Panc1 (cell line): ENCODE measurements at regions not wholly inside any gene's neighbourhood (a gene's known extent, or its start where the extent isn't known, plus 50 kb on each side); places are given as distances from the start of the nearest gene placed in this dataset.

Experiments
- ATAC-seq: fragments of 200-7000 bp; cut with Tn5 transposase; 2 replicates; pipeline ENCODE4 v1.9.1; 2020; ENCODE audit warnings: mild to moderate bottlenecking, moderate library complexity
- BruUV-seq: library from RNA; stranded (reverse); fragments of 400-500 nt; replicated peaks from 2 replicates; lab custom pipeline; 2021; lab: Mats Ljungman, UMichigan
- CTCF ChIA-PET: fragments of 300-600 bp; sonication (Branson Sonifier 250); formaldehyde crosslinking; loops from one replicate; lab custom pipeline; 2022; ENCODE audit warnings: antibody characterized with exemption; lab: Charles Lee
- POLR2A ChIA-PET: fragments of 300-600 bp; sonication (Branson Sonifier 250); formaldehyde crosslinking; loops from one replicate; lab custom pipeline; 2022; ENCODE audit warnings: antibody characterized with exemption; lab: Charles Lee
- DNase-seq: peaks from one replicate; pipeline ENCODE4 v3.0.0-alpha.2; 2010; ENCODE audit warnings: low read depth, low spot score
- H3K27ac ChIP-seq: 2 replicates; pipeline ENCODE4 v1.5.1; 2011; ENCODE audit warnings: mild to moderate bottlenecking, low read length, inconsistent platforms
- H3K27me3 ChIP-seq: fragments of 200-500 bp; sonication (Bioruptor generic); 2 replicates; pipeline ENCODE4 v1.6.0; 2014; ENCODE audit warnings: low read length, inconsistent platforms; ENCODE audit not compliant: control insufficient read depth, insufficient read depth
- H3K36me3 ChIP-seq: fragments of 200-500 bp; sonication (Bioruptor generic); 2 replicates; pipeline ENCODE4 v1.5.1; 2014; ENCODE audit warnings: inconsistent platforms, mild to moderate bottlenecking, low read length, moderate library complexity; ENCODE audit not compliant: control insufficient read depth, insufficient read depth
- H3K4me1 ChIP-seq: 2 replicates; pipeline ENCODE4 v1.5.1; 2011; ENCODE audit warnings: inconsistent platforms, mild to moderate bottlenecking, low read length, moderate library complexity; ENCODE audit not compliant: control insufficient read depth, insufficient read depth
- H3K4me3 ChIP-seq, 2 experiments: 2 replicates each; pipeline ENCODE4 v1.5.1; 2011 to 2012; ENCODE audit warnings: low read depth in 2 of 2, low read length in 2 of 2, mild to moderate bottlenecking in 2 of 2, inconsistent platforms in 1 of 2, moderate library complexity in 1 of 2
- H3K9me3 ChIP-seq: fragments of 200-500 bp; sonication (Bioruptor generic); 2 replicates; pipeline ENCODE4 v1.5.1; 2014; ENCODE audit warnings: low read depth, mild to moderate bottlenecking, inconsistent platforms, low read length, moderate library complexity; ENCODE audit not compliant: control insufficient read depth, insufficient read depth
- POLR2AphosphoS5 ChIP-seq: IDR thresholded peaks from 2 replicates; pipeline ENCODE4 v1.6.1; 2012; ENCODE audit warnings: mild to moderate bottlenecking, low read depth, low read length, moderate library complexity
- SIN3A ChIP-seq: IDR thresholded peaks from 2 replicates; pipeline ENCODE4 v1.6.1; 2012; ENCODE audit warnings: low read depth, mild to moderate bottlenecking, low read length, moderate library complexity, borderline replicate concordance; ENCODE audit not compliant: insufficient read depth
- TCF7L2 ChIP-seq: IDR thresholded peaks from 2 replicates; pipeline ENCODE4 v1.6.1; 2011; ENCODE audit warnings: mild to moderate bottlenecking, low read depth, low read length, inconsistent platforms
- in situ Hi-C: cut with HindIII; loops from 2 replicates; pipeline ENCODE4 v1.10.0; 2016; ENCODE audit warnings: low sequenced_read_pairs, low pct_unique_long_range_greater_than_20kb
- intact Hi-C: fragments of 100-400 bp; cut with micrococcal nuclease; formaldehyde crosslinking; loops from one replicate; pipeline ENCODE4 v1.10.0; 2022; ENCODE audit not compliant: unreplicated experiment
- TF ChIP-seq, protein P1 (sequence below): fragments of 450-650 bp; IDR thresholded peaks from 2 replicates; pipeline ENCODE4 v1.5.1; 2017; ENCODE audit warnings: mild to moderate bottlenecking
- TF ChIP-seq, protein P2 (sequence below), 2 experiments: IDR thresholded peaks; 2 replicates each; pipeline ENCODE4 v1.6.1; 2011 to 2012; ENCODE audit warnings: low read depth in 2 of 2, control low read depth in 1 of 2, low read length in 1 of 2, mild to moderate bottlenecking in 1 of 2, moderate library complexity in 1 of 2; ENCODE audit not compliant: insufficient read depth in 1 of 2

DNA sequence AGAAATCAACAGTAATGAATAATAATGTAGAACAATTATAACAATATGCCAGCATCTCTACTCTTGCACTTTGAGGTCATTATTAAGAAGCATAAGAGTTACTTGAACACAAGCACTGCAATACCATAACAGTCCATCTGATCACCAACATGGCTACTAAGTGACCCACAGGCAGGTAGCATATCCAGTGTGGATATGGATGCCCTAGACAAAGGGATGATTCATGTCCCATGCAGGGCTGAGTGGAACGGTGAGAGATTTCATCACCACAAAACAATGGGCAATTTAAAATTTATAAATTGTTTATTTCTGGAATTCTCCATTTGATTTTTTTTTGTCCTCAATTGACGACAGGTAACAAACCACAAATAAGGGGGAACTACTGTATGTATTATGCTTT, 107.7 kb upstream of the TSC22D2 start:
- in situ Hi-C loops (no loop called here), intact Hi-C loops (no loop called here)
- ATAC-seq, result peak; percentile 85
- TF ChIP-seq, protein P1, sequence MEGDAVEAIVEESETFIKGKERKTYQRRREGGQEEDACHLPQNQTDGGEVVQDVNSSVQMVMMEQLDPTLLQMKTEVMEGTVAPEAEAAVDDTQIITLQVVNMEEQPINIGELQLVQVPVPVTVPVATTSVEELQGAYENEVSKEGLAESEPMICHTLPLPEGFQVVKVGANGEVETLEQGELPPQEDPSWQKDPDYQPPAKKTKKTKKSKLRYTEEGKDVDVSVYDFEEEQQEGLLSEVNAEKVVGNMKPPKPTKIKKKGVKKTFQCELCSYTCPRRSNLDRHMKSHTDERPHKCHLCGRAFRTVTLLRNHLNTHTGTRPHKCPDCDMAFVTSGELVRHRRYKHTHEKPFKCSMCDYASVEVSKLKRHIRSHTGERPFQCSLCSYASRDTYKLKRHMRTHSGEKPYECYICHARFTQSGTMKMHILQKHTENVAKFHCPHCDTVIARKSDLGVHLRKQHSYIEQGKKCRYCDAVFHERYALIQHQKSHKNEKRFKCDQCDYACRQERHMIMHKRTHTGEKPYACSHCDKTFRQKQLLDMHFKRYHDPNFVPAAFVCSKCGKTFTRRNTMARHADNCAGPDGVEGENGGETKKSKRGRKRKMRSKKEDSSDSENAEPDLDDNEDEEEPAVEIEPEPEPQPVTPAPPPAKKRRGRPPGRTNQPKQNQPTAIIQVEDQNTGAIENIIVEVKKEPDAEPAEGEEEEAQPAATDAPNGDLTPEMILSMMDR, result no peak
- TF ChIP-seq TCF7L2 (no peak), POLR2AphosphoS5 (no peak), SIN3A (no peak)
- TF ChIP-seq, protein P2, sequence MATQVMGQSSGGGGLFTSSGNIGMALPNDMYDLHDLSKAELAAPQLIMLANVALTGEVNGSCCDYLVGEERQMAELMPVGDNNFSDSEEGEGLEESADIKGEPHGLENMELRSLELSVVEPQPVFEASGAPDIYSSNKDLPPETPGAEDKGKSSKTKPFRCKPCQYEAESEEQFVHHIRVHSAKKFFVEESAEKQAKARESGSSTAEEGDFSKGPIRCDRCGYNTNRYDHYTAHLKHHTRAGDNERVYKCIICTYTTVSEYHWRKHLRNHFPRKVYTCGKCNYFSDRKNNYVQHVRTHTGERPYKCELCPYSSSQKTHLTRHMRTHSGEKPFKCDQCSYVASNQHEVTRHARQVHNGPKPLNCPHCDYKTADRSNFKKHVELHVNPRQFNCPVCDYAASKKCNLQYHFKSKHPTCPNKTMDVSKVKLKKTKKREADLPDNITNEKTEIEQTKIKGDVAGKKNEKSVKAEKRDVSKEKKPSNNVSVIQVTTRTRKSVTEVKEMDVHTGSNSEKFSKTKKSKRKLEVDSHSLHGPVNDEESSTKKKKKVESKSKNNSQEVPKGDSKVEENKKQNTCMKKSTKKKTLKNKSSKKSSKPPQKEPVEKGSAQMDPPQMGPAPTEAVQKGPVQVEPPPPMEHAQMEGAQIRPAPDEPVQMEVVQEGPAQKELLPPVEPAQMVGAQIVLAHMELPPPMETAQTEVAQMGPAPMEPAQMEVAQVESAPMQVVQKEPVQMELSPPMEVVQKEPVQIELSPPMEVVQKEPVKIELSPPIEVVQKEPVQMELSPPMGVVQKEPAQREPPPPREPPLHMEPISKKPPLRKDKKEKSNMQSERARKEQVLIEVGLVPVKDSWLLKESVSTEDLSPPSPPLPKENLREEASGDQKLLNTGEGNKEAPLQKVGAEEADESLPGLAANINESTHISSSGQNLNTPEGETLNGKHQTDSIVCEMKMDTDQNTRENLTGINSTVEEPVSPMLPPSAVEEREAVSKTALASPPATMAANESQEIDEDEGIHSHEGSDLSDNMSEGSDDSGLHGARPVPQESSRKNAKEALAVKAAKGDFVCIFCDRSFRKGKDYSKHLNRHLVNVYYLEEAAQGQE (IDR thresholded peaks at IDR 0.05; ENCODE audit: insufficient read depth in 1 of 2, low read depth in 2 of 2, low read length in 1 of 2), result no peak
- peak overlapping the region; percentile 96 for H3K27ac ChIP-seq
- CTCF ChIA-PET, result no interaction called here
- POLR2A ChIA-PET, result no interaction called here
- no peak overlapping the region; a peak in 1 of 4 replicates for H3K4me3 ChIP-seq
- no peaks in the 10 kb centered on the region for H3K9me3 ChIP-seq
- H3K27me3 ChIP-seq, result no peaks in the 10 kb centered on the region
- no peaks in the 10 kb centered on the region for H3K36me3 ChIP-seq
- no TSS peak for BruUV-seq
- H3K4me1 ChIP-seq, result peaks cover 37% of the 10 kb centered on the region
- no peak for DNase-seq

DNA sequence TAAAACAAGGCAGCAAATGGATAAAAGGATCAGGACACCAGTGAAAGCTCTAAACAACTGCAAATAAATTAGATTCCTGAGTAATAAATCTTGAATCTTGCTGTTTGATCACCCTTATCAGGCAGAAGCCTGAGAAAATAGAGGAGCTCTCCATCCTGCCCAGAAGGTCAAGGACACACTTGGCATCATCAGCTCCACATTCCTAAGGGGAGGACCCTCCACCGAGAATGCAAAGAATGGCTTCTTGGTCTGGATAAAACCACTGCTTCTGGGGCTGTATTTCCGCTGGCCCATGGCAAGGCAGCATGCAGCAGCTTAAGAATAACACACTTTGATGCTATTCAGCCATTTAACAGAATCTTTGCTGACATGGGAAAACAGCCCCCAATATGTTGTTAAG, 108.9 kb upstream of the TSC22D2 start:
- ATAC-seq (no peak), DNase-seq (no peak)
- in situ Hi-C loops, result no loop called here
- ChIA-PET CTCF (no interaction called here), POLR2A (interaction anchor here (0.6 to 0.7 kb wide), 2 partner anchors 51 to 230 kb away, joined by 4 to 6 read pairs; no protein-coding TSS in a partner anchor)
- intact Hi-C loops, result no loop called here
- H3K4me1 ChIP-seq, result peaks cover 37% of the 10 kb centered on the region
- TF ChIP-seq TCF7L2 (no peak), SIN3A (no peak), POLR2AphosphoS5 (no peak)
- TF ChIP-seq, protein P2 (IDR thresholded peaks at IDR 0.05; ENCODE audit: insufficient read depth in 1 of 2, low read depth in 2 of 2, low read length in 1 of 2), result no peak
- TF ChIP-seq, protein P1, result no peak
- no TSS peak for BruUV-seq
- no peaks in the 10 kb centered on the region for H3K36me3 ChIP-seq
- H3K9me3 ChIP-seq, result no peaks in the 10 kb centered on the region
- peak overlapping the region; percentile 96 for H3K27ac ChIP-seq
- H3K27me3 ChIP-seq, result no peaks in the 10 kb centered on the region
- H3K4me3 ChIP-seq, result no peak overlapping the region
